Epithelial cell of prostate (primary cell): ENCODE measurements at regions not wholly inside any gene's neighbourhood (a gene's known extent, or its start where the extent isn't known, plus 50 kb on each side); places are given as distances from the start of the nearest gene placed in this dataset.
A peak's percentile ranks its signal among the peaks of the same experiment; 100 is the strongest.

ENCODE experiments used
- DNase-seq: peaks from one replicate; pipeline ENCODE4 v3.0.0-alpha.2; 2011; ENCODE audit warnings: low read depth, low spot score
- H3K27ac ChIP-seq: fragments of 450-650 bp; 2 replicates; pipeline ENCODE4 v1.5.1; 2017; ENCODE audit warnings: mild to moderate bottlenecking

DNA sequence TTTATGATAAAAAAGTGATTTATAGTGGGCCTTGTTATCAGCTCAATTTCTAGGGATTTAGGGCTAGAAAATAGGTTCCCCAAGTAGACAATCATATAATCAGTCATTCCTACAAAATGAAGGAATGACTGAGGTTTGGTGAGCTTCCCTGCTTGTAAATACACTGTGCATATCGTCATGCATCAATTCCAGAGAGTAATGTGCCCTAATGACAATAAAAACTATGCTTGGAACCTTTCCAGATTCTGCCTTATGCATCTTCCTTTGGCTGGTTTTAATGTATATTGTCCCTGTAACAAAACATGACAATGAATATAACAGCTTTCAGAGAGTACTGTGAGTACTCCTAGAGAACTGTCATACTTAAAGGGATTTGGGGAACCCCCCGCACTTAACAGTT is 1310.9 kb downstream of the PCDH7 start:
- no peak overlapping the region for H3K27ac ChIP-seq

DNA sequence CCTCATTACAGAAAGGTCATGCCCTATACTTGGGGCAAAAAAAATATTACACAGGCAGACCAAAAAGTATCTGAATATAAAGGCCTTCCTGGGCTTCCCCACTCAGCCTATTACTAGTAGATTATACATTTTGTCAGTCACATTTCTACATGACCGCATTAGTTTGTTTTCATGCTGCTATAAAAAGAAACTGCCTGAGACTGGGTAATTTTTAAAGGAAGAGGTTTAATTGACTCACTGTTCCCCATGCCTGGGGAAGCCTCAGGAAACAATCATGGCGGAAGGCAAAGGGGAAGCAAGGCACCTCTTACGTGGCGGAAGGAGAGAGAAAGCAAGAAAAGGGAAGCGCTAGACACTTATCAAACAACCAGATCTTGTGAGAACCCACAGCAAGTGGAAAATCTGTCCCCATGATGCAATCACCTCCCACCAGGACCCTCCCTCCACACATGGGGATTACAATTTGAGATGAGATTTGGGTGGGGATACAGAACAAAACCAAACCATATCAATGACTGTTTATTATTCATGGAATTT is 1312.0 kb downstream of the PCDH7 start:
- no peak overlapping the region for H3K27ac ChIP-seq
- no peak for DNase-seq

More for the DNA sequence above, 1310.9 kb downstream of the PCDH7 start:
- DNase-seq = no peak

GRCh38 chr4:32037399-32037798 is 1317.2 kb downstream of the PCDH7 start:
- H3K27ac ChIP-seq = no peak overlapping the region
- DNase-seq = no peak

GRCh38 chr4:32042486-32043247 is 1322.5 kb downstream of the PCDH7 start:
- no peak for DNase-seq
- no peak overlapping the region for H3K27ac ChIP-seq

DNA sequence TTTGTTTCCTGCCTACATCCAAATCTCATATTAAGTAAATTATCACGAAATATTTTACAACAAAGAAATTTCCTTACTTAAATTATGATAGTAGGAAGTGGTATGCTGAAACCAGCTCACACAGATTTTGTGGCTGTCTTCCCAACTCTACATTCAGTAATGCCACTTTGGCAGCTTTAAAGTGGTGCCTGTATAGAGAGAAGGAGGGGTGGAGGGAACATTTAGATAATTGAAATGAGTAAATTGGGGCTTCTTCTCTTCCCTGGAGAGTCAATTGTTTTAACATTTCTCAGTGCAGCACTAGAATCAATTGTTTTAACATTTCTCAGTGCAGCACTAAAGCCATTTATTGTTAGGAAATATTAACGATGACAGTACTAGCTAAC is 1323.1 kb downstream of the PCDH7 start:
- no peak for DNase-seq
- H3K27ac ChIP-seq = no peak overlapping the region

- H3K27ac ChIP-seq = no peak overlapping the region
- no peak for DNase-seq
Measured at GRCh38 chr4:32061916-32062315, 1341.7 kb downstream of the PCDH7 start.

DNA sequence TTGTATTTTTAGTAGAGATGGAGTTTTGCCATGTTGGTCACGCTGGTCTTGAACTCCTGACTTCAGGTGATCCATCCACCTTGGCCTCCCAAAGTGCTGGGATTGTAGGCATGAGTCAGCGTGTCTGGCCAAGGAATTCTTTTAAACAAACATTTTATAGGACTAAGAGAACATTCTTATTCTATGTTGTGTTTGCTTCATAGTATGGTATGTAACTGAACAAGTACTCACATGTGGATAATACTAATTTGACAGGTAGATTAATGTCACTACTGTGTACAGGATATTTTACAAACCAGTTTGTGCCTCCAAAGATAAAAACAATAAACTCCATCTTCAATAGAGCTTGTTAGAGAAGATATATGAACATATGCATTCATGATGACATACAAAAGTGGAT is 1353.4 kb downstream of the PCDH7 start:
- H3K27ac ChIP-seq = peak overlapping the region; percentile 73
- peak; percentile 80 for DNase-seq

DNA sequence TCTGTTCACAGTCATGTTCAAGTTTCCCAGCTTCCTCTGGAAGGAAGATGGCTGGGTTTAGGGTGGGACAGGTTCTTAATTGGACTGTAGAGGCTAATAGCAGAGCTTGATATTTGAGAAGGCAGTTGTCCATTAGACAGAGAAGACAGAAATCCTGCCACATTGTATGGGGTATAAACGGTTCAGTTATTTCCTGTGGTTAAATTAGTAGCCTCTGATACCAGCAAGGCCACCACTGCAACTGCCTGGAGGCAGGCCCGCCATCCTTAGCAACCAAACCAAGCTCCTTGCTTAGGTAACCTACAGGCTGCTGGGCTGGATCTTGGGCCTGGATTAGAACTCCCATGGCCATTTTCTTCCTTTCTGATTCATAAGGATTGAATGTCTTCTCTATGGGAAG is 1367.0 kb downstream of the PCDH7 start:
- no peak overlapping the region for H3K27ac ChIP-seq
- no peak for DNase-seq

DNA sequence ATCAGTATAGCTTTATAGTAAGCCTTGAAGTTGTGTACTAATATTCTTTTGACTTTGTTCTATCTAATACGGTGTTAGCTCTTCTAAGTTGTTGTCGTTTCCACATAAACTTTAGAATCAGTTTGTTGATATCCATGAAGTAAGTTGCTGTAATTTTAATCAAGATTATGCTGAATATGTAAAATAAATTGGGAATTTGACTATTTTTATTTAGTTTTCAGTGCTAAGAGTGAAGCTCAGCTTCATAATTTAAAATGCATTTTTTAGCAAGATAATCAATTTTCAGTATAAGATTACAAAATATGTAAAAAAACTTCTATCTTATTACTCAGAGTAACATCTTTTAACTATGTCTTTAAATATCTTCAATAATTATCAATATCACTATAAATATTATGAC is 1374.8 kb downstream of the PCDH7 start:
- no peak overlapping the region for H3K27ac ChIP-seq
- DNase-seq = no peak

DNA sequence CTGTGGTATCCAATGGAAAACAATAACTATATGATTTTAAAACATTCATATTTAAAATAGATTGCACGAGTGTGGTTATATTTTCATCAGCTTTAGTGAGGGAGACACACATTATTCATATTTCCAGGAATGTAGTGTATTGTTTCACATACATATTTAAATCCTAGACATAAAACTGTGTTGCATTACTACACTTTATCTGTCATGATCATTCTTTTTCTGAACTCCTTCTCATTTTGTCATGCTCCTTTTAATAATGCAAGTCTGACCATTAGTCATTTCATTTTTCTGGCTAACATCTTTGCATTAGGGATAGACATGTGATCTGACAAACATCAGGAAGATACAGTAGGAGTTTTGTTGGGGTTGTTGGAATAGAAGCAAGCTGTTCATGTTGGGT is 1382.7 kb downstream of the PCDH7 start:
- peak overlapping the region; percentile 74 for H3K27ac ChIP-seq

DNA sequence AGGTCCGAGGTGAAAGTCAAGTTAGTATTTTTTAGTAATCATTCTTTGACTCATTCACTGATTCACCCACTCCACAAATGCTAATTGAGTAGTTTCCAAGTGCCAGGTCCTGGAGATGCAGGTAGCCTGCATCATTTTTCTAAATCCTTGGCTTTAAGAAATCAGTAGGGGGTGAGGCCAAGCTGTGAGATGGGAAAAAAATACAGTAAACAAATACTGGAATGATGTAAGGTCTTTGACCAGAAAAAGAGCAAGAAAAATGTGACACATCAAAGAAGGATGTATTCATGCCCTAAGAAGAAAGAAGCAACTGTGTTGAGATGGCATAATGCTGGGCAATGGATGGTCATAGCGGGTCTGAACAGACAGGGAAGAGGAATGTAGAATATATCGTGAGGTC is 1386.6 kb downstream of the PCDH7 start:
- peak overlapping the region; percentile 25 for H3K27ac ChIP-seq
- DNase-seq = peak; percentile 63

More for the DNA sequence above, 1382.7 kb downstream of the PCDH7 start:
- no peak for DNase-seq

GRCh38 chr4:32112891-32113290 is 1392.7 kb downstream of the PCDH7 start:
- peak overlapping the region; percentile 13 for H3K27ac ChIP-seq
- DNase-seq = peak; percentile 36

DNA sequence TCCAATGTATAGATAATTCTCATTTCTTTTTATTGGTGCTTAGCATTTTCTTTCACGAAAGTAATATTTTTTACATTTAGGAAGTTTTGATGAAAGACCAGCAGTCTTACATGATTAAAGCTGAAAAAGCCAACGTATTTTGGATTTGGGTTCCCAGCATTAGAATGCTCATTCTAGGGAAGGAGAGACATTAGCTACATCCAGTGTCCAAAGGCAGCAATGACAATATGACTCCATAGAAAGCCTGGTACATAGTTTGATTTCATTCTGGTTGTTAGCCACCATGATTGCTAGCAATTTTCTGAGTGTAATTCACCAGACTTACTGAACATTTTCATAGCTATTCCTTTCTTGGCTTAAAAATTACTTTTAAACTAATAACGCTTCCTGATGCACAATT is 1397.5 kb downstream of the PCDH7 start:
- H3K27ac ChIP-seq = no peak overlapping the region
- no peak for DNase-seq

DNA sequence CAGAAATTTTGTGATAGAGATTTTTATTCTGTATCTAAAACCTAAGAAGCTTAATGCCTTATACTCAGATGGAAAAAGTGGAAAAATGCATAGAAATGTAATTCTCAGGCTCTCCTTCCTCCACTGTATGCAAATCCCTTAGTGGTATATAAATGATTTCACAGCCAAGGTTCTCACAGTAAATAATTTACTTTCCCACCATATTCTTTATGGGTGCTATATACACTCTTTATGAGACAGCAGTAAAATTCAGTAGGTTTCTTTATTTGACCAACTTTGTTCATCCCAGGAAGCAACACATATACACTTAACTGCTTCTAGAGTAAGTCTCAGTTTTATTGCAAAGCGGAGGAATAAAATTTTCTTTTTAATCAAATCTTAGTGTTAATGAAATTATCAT is 1399.7 kb downstream of the PCDH7 start:
- H3K27ac ChIP-seq = no peak overlapping the region
- DNase-seq = no peak

DNA sequence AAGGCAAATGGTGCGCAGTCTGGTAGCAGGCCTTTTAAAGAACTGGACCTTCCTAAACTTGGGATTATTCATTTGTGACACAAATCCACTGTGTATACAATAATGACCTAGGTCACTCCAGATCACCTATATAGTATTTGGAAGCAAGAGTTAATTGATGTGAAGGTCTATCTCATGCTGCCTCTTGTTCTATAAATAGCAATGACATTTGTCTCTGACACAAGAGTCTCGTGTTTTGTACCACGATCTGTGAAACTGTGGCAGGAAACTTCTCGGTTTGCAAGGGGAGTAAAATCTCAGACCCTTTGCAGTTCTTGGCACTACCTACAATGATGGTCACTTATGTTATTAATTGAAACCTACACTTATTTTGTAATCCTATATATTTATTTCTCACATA is 1408.4 kb downstream of the PCDH7 start:
- DNase-seq = no peak
- H3K27ac ChIP-seq = no peak overlapping the region

GRCh38 chr4:32129967-32130366 is 1409.8 kb downstream of the PCDH7 start:
- H3K27ac ChIP-seq = no peak overlapping the region
- DNase-seq = no peak

DNA sequence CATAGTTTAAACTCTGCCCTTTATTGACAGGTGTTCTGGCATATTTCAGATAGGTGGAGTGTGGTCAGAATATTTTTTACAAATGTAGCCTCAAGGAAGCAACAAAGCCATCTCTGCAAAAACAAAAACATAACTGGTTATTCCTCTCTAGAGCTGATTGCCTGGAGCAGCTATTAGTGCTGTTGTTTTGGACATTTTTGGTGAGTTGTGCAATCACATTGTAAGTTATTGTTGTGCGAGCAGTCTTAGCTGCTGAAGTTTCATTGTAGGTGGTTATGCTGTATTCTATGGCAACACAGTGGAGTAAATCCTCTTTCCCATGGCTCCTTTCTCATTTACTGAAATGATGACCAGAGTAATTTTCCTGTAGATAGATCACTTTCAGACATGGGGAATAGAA is 1413.0 kb downstream of the PCDH7 start:
- peak; percentile 40 for DNase-seq

DNA sequence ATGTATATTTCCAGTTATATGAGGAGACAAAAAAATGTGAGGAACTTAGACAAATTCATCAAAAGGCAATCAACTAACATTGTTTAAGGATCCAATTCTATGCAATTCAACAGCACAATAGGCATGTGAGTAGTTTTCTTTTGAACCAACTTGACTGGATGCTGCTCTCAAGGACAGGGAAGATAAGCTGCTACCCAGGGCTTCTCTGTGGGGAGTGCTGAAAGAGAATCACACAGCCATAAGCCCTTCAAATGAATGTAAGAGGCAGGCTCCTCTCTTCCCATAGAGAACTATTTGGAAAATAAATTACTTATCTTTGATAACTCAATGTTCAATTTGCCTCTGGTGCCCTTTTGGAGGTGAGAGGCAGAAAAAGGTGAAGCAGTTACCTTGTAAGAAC is 1413.6 kb downstream of the PCDH7 start:
- no peak for DNase-seq
- no peak overlapping the region for H3K27ac ChIP-seq

More for the DNA sequence above, 1413.0 kb downstream of the PCDH7 start:
- H3K27ac ChIP-seq = no peak overlapping the region

- H3K27ac ChIP-seq = peak overlapping the region; percentile 96
- DNase-seq = peak; percentile 90
Measured at GRCh38 chr4:32135642-32136041, 1415.5 kb downstream of the PCDH7 start.

DNA sequence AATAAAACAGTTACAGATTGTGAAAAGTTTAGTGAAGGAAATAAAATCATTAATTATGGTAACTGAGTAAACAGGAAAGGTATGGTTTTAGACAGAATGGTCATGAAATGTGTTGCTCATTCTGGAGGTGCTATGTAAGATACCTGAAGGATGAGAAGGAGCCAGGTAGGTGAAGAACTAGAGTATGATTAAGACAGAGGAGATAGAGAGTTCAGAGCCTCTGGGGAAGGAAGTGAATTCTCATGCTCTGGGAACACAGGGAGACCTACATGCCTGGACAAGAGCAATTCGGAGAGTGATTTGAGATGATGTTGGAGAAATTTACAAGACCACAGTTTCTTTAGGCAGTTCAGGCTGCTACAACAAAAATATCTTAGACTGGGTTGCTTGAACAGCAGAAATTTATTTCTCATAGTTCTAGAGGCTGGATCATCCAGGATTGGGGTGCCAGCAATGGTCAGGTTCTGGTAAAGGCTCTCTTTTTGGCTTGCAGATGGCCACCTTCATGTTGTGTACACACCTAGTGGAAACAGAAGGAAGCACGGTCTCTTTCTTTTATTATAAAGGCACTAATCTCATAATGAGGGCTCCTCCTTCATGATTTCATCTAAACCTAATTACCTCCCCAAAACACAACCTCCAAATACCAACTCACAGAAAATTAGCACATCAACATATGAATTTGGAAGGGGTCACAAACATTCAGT is 1416.1 kb downstream of the PCDH7 start:
- peak; percentile 98 for DNase-seq

DNA sequence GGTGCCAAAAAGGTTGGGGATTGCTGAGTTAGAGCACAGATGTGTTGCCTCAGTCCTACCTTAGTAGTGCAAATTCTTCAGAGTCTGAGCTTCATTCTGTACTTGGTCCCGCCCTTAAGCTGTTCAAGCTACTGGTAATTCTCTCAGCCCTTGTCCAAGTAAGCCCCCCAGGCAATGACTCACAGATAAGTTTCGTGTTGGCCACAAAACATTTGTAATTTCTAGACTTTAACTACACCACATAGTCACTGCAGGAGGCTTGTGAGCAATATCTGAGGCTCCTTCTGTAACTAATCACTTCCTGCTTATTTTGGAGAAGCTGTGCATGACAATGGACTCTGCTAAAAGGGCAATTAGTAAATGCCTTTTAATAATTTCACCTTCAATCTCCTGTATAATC is 1420.5 kb downstream of the PCDH7 start:
- peak overlapping the region; percentile 84 for H3K27ac ChIP-seq
- DNase-seq = peak; percentile 93

More for the DNA sequence above, 1416.1 kb downstream of the PCDH7 start:
- H3K27ac ChIP-seq = peak overlapping the region; percentile 96
